ENCODE measurements at regions not wholly inside any gene's neighbourhood (a gene's known extent, or its start where the extent isn't known, plus 50 kb on each side); places are given as distances from the start of the nearest gene placed in this dataset.

GRCh38 chr3:166187237-166187636 lies 350.0 kb upstream of the BCHE start:
- peaks cover 19% of the 10 kb centered on the region for H3K4me1 ChIP-seq (ENCODE audit: insufficient read depth, low read length)
- H3K4me3 ChIP-seq (ENCODE audit: low read length) = no peak overlapping the region
- no peaks in the 10 kb centered on the region for H3K36me3 ChIP-seq (ENCODE audit: low read depth, low read length)
- no peak overlapping the region for H2AFZ ChIP-seq (ENCODE audit: low read length)
- H3K27me3 ChIP-seq (ENCODE audit: low read length) = no peaks in the 10 kb centered on the region
- ChIA-PET POLR2A (ENCODE audit: unreplicated experiment) (interaction anchor here (0.5 kb wide), 1 partner anchor 65 kb away, joined by 5 read pairs; no protein-coding TSS in a partner anchor), CTCF (no interaction called here)
- intact Hi-C loops (cut with micrococcal nuclease) = no loop called here
- no peaks in the 10 kb centered on the region for H3F3A ChIP-seq (ENCODE audit: low read length, unreplicated experiment)
- no peaks in the 10 kb centered on the region for H3K9me3 ChIP-seq (ENCODE audit: low read length)
- H3K79me2 ChIP-seq (ENCODE audit: low read length) = no peaks in the 10 kb centered on the region
- DNase-seq (no peak), ATAC-seq (no peak)
- no peaks in the 10 kb centered on the region for H3K9me2 ChIP-seq (replicated peaks; ENCODE audit: low read length)
- BruUV-seq (replicated peaks) = no TSS peak
- no peak overlapping the region for H3K27ac ChIP-seq (ENCODE audit: low read length)
- no peak for TF ChIP-seq CTCF (conservative IDR thresholded peaks at IDR 0.05; ENCODE audit: low read depth, low read length)
- H3K4me2 ChIP-seq (ENCODE audit: low read length) = no peak overlapping the region
- no peak overlapping the region for H3K9ac ChIP-seq (ENCODE audit: low read length)
- no peaks in the 10 kb centered on the region for H4K20me1 ChIP-seq (ENCODE audit: low read length)

- intact Hi-C loops (cut with micrococcal nuclease) = no loop called here
- DNase-seq = no peak
- no peak overlapping the region for H3K4me2 ChIP-seq (ENCODE audit: low read length)
- H3K36me3 ChIP-seq (ENCODE audit: low read depth, low read length) = no peaks in the 10 kb centered on the region
- no peak for ATAC-seq
- POLR2A ChIA-PET (ENCODE audit: unreplicated experiment) = no interaction called here
- no peak overlapping the region for H3K4me3 ChIP-seq (ENCODE audit: low read length)
- no peaks in the 10 kb centered on the region for H3K9me2 ChIP-seq (replicated peaks; ENCODE audit: low read length)
- no TSS peak for BruUV-seq (replicated peaks)
- no peaks in the 10 kb centered on the region for H3K9me3 ChIP-seq (ENCODE audit: low read length)
- no peaks in the 10 kb centered on the region for H4K20me1 ChIP-seq (ENCODE audit: low read length)
- peaks cover 13% of the 10 kb centered on the region for H3K4me1 ChIP-seq (ENCODE audit: insufficient read depth, low read length)
- TF ChIP-seq EZH2phosphoT487 (IDR thresholded peaks at IDR 0.05; ENCODE audit: borderline replicate concordance, low read length) = no peak
- no peaks in the 10 kb centered on the region for H3K27me3 ChIP-seq (ENCODE audit: low read length)
- H3K27ac ChIP-seq (ENCODE audit: low read length) = no peak overlapping the region
- H2AFZ ChIP-seq (ENCODE audit: low read length) = no peak overlapping the region
- H3K9ac ChIP-seq (ENCODE audit: low read length) = no peak overlapping the region
- H3K79me2 ChIP-seq (ENCODE audit: low read length) = no peaks in the 10 kb centered on the region
- CTCF ChIA-PET = no interaction called here
- no peaks in the 10 kb centered on the region for H3F3A ChIP-seq (ENCODE audit: low read length, unreplicated experiment)
Observed at GRCh38 chr3:166186003-166186402, 348.8 kb upstream of the BCHE start.

- no peaks in the 10 kb centered on the region for H3K36me3 ChIP-seq (ENCODE audit: low read depth, low read length)
- no peak overlapping the region for H3K9ac ChIP-seq (ENCODE audit: low read length)
- ATAC-seq (no peak), DNase-seq (no peak)
- H3K9me2 ChIP-seq (replicated peaks; ENCODE audit: low read length) = no peaks in the 10 kb centered on the region
- no peak overlapping the region for H3K27ac ChIP-seq (ENCODE audit: low read length)
- H3K4me2 ChIP-seq (ENCODE audit: low read length) = no peak overlapping the region
- no peaks in the 10 kb centered on the region for H3F3A ChIP-seq (ENCODE audit: low read length, unreplicated experiment)
- H3K79me2 ChIP-seq (ENCODE audit: low read length) = no peaks in the 10 kb centered on the region
- POLR2A ChIA-PET (ENCODE audit: unreplicated experiment) = no interaction called here
- no peaks in the 10 kb centered on the region for H3K4me1 ChIP-seq (ENCODE audit: insufficient read depth, low read length)
- CTCF ChIA-PET = no interaction called here
- BruUV-seq (replicated peaks) = no TSS peak
- H3K27me3 ChIP-seq (ENCODE audit: low read length) = no peaks in the 10 kb centered on the region
- H2AFZ ChIP-seq (ENCODE audit: low read length) = no peak overlapping the region
- no peaks in the 10 kb centered on the region for H4K20me1 ChIP-seq (ENCODE audit: low read length)
- no peak for TF ChIP-seq EZH2phosphoT487 (IDR thresholded peaks at IDR 0.05; ENCODE audit: borderline replicate concordance, low read length)
- H3K9me3 ChIP-seq (ENCODE audit: low read length) = no peaks in the 10 kb centered on the region
- intact Hi-C loops (cut with micrococcal nuclease) = no loop called here
- no peak overlapping the region for H3K4me3 ChIP-seq (ENCODE audit: low read length)
Observed at GRCh38 chr3:166177130-166177529, 339.9 kb upstream of the BCHE start.

DNA sequence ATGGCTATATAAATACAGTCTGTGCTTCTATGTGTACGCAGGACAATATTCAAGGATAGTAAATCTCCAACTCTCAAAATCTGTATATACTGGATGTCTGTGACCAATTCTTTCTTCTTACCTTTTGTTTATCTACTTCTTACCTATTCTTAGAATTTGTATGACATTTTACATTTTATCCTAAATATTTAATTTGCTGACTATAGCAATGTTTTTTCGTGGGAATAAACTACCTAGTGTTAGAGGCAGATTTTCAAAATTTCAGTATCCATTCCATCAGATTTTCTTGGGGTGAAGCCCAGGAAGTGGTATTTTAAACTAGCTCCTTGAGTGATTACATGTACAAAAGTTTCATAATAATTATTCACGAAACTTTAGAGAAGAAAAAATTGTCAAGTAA lies 334.5 kb upstream of the BCHE start:
- H3K9me2 ChIP-seq (replicated peaks; ENCODE audit: low read length) = no peaks in the 10 kb centered on the region
- CTCF ChIA-PET = no interaction called here
- intact Hi-C loops (cut with micrococcal nuclease) = no loop called here
- no peaks in the 10 kb centered on the region for H3K4me1 ChIP-seq (ENCODE audit: insufficient read depth, low read length)
- no peak overlapping the region for H3K27ac ChIP-seq (ENCODE audit: low read length)
- H2AFZ ChIP-seq (ENCODE audit: low read length) = no peak overlapping the region
- POLR2A ChIA-PET (ENCODE audit: unreplicated experiment) = no interaction called here
- no peak for ATAC-seq
- H3K9me3 ChIP-seq (ENCODE audit: low read length) = no peaks in the 10 kb centered on the region
- H3K36me3 ChIP-seq (ENCODE audit: low read depth, low read length) = no peaks in the 10 kb centered on the region
- no peak for TF ChIP-seq CTCF (conservative IDR thresholded peaks at IDR 0.05; ENCODE audit: low read depth, low read length)
- no peak for TF ChIP-seq EZH2phosphoT487 (IDR thresholded peaks at IDR 0.05; ENCODE audit: borderline replicate concordance, low read length)
- no peak for TF ChIP-seq EZH2 (IDR thresholded peaks at IDR 0.05; ENCODE audit: low read length, unreplicated experiment)
- no peaks in the 10 kb centered on the region for H3F3A ChIP-seq (ENCODE audit: low read length, unreplicated experiment)
- no peaks in the 10 kb centered on the region for H3K27me3 ChIP-seq (ENCODE audit: low read length)
- no peak overlapping the region for H3K4me3 ChIP-seq (ENCODE audit: low read length)
- no peak for DNase-seq
- H3K9ac ChIP-seq (ENCODE audit: low read length) = no peak overlapping the region
- no peak overlapping the region for H3K4me2 ChIP-seq (ENCODE audit: low read length)
- no TSS peak for BruUV-seq (replicated peaks)
- no peaks in the 10 kb centered on the region for H4K20me1 ChIP-seq (ENCODE audit: low read length)
- H3K79me2 ChIP-seq (ENCODE audit: low read length) = no peaks in the 10 kb centered on the region
